RCC 7860 (cell line): ENCODE measurements at regions not wholly inside any gene's neighbourhood (a gene's known extent, or its start where the extent isn't known, plus 50 kb on each side); places are given as distances from the start of the nearest gene placed in this dataset.

Source experiments
- DNase-seq: peaks from one replicate; pipeline ENCODE4 v3.0.0-alpha.2; 2015; ENCODE audit warnings: low spot score
- FAIRE-seq: peaks from 2 replicates; lab custom pipeline; 2012; peaks lifted over from hg19 to GRCh38; lab: Jason Lieb, UNC

- DNase-seq (no peak), FAIRE-seq (no peak)
Measured at GRCh38 chr6:14423955-14424354, 306.4 kb downstream of the CD83 start.

GRCh38 chr6:14425805-14426204 is 308.2 kb downstream of the CD83 start:
- FAIRE-seq (no peak), DNase-seq (no peak)

- FAIRE-seq (no peak), DNase-seq (no peak)
Measured at GRCh38 chr6:14426281-14426680, 308.7 kb downstream of the CD83 start.

GRCh38 chr6:14428269-14428668 is 310.7 kb downstream of the CD83 start:
- no peak for FAIRE-seq
- DNase-seq, result no peak

- no peak for FAIRE-seq
- no peak for DNase-seq
Measured at GRCh38 chr6:14429396-14429795, 311.8 kb downstream of the CD83 start.

- FAIRE-seq, result no peak
- no peak for DNase-seq
Measured at GRCh38 chr6:14430218-14430617, 312.6 kb downstream of the CD83 start.

GRCh38 chr6:14431385-14432330 is 314.1 kb downstream of the CD83 start:
- no peak for DNase-seq
- FAIRE-seq, result no peak

- peak; percentile 59 for DNase-seq
Measured at GRCh38 chr6:14434916-14435690, 317.5 kb downstream of the CD83 start.

GRCh38 chr6:14436592-14437132 is 319.1 kb downstream of the CD83 start:
- FAIRE-seq (no peak), DNase-seq (no peak)

More at GRCh38 chr6:14434916-14435690, 317.5 kb downstream of the CD83 start:
- FAIRE-seq, result peak; percentile 24

GRCh38 chr6:14439419-14439818 is 321.8 kb downstream of the CD83 start:
- no peak for FAIRE-seq
- DNase-seq, result no peak

GRCh38 chr6:14440215-14440910 is 322.8 kb downstream of the CD83 start:
- DNase-seq (no peak), FAIRE-seq (no peak)

GRCh38 chr6:14440940-14441781 is 323.6 kb downstream of the CD83 start:
- DNase-seq (no peak), FAIRE-seq (no peak)

GRCh38 chr6:14442242-14442641 is 324.7 kb downstream of the CD83 start:
- FAIRE-seq, result no peak
- no peak for DNase-seq

- FAIRE-seq (no peak), DNase-seq (no peak)
Measured at GRCh38 chr6:14443629-14444268, 326.2 kb downstream of the CD83 start.

- FAIRE-seq, result no peak
Measured at GRCh38 chr6:14444295-14444972, 326.9 kb downstream of the CD83 start.

GRCh38 chr6:14447240-14447639 is 329.7 kb downstream of the CD83 start:
- DNase-seq (no peak), FAIRE-seq (no peak)

More at GRCh38 chr6:14444295-14444972, 326.9 kb downstream of the CD83 start:
- DNase-seq, result no peak

GRCh38 chr6:14448246-14448645 is 330.7 kb downstream of the CD83 start:
- FAIRE-seq (no peak), DNase-seq (no peak)

GRCh38 chr6:14450133-14450504 is 332.5 kb downstream of the CD83 start:
- FAIRE-seq (no peak), DNase-seq (no peak)

- DNase-seq, result no peak
- no peak for FAIRE-seq
Measured at GRCh38 chr6:14450578-14450977, 333.0 kb downstream of the CD83 start.
